K562 (cell line): ENCODE measurements at regions not wholly inside any gene's neighbourhood (a gene's known extent, or its start where the extent isn't known, plus 50 kb on each side); places are given as distances from the start of the nearest gene placed in this dataset.

ENCODE experiments used
- ATAC-seq: fragments of 200-7000 bp; cut with Tn5 transposase; 3 replicates; pipeline ENCODE4 v1.9.1; 2020; ENCODE audit warnings: moderate library complexity
- BruUV-seq: library from RNA; stranded (reverse); fragments of 400-500 nt; replicated peaks from 2 replicates; lab custom pipeline; 2021; lab: Mats Ljungman, UMichigan
- CTCF ChIA-PET: fragments of 300-600 bp; formaldehyde crosslinking; extraction: SDS; loops from one replicate; lab custom pipeline; 2021; ENCODE audit warnings: low intra/inter-chr PET ratio; lab: Yijun Ruan, JAX
- POLR2A ChIA-PET: fragments of 300-600, 350-650 bp; sonication (Branson Sonifier 250); formaldehyde crosslinking; extraction: SDS; loops from one replicate; lab custom pipeline; 2021; ENCODE audit warnings: antibody characterized with exemption, inconsistent platforms; lab: Yijun Ruan, JAX
- DNase-seq, 4 experiments: peaks; one replicate each; pipeline versions ENCODE4 v3.0.0 to v3.0.0-alpha.2; 2011 to 2018; ENCODE audit warnings: low spot score in 3 of 4, mixed read lengths in 3 of 4; ENCODE audit errors: extremely low read depth in 1 of 4
- FAIRE-seq: peaks from 2 replicates; lab custom pipeline; 2011; peaks lifted over from hg19 to GRCh38; lab: Jason Lieb, UNC
- H2AFZ ChIP-seq: 2 replicates; pipeline ENCODE4 v1.6.0; 2011; ENCODE audit warnings: low read depth, low read length, control low read depth, inconsistent platforms
- H3K27ac ChIP-seq: fragments of 200-600 bp; 3 replicates; pipeline ENCODE4 v1.8.0; 2011; ENCODE audit warnings: low read depth, mild to moderate bottlenecking, control low read depth, inconsistent platforms, low read length, moderate library complexity, mixed read lengths; ENCODE audit errors: extremely low read depth
- H3K27me3 ChIP-seq, 2 experiments: fragments of 300-600 bp in 1 of 2; 2 replicates in 1 of 2; 3 replicates in 1 of 2; pipeline versions ENCODE4 v1.6.0 to v1.8.0; 2011; ENCODE audit warnings: inconsistent platforms in 2 of 2, low read length in 2 of 2, mild to moderate bottlenecking in 1 of 2, mixed read lengths in 1 of 2, moderate library complexity in 1 of 2; ENCODE audit not compliant: control insufficient read depth in 2 of 2, insufficient read depth in 2 of 2
- H3K36me3 ChIP-seq: fragments of 300-600 bp; 3 replicates; pipeline ENCODE4 v1.8.0; 2011; ENCODE audit warnings: mild to moderate bottlenecking, low read length, inconsistent platforms; ENCODE audit not compliant: control insufficient read depth, insufficient read depth
- H3K4me1 ChIP-seq, 2 experiments: fragments of 200-600 bp in 1 of 2; replicated peaks in 1 of 2; 2 replicates in 1 of 2; 3 replicates in 1 of 2; pipeline versions ENCODE4 v1.5.1 to v1.8.0; 2011; ENCODE audit warnings: inconsistent platforms in 2 of 2, low read length in 2 of 2, mild to moderate bottlenecking in 1 of 2, mixed read lengths in 1 of 2, moderate library complexity in 1 of 2; ENCODE audit not compliant: control insufficient read depth in 2 of 2, insufficient read depth in 2 of 2
- H3K4me2 ChIP-seq: 2 replicates; pipeline ENCODE4 v1.6.1; 2011; ENCODE audit warnings: low read length, control low read depth, inconsistent platforms, mixed read lengths; ENCODE audit not compliant: insufficient read depth
- H3K4me3 ChIP-seq: fragments of 200-600 bp; sonication (generic), shearing (Covaris generic); 2 replicates; pipeline ENCODE4 v1.5.1; 2016; ENCODE audit warnings: control low read depth, inconsistent platforms
- H3K79me2 ChIP-seq: fragments of 200-600 bp; 3 replicates; pipeline ENCODE4 v1.8.0; 2011; ENCODE audit warnings: low read length, inconsistent platforms; ENCODE audit not compliant: control insufficient read depth, insufficient read depth
- H3K9ac ChIP-seq, 2 experiments: 2 replicates each; pipeline versions ENCODE4 v1.6.0 to v1.6.1; 2011; ENCODE audit warnings: low read depth in 2 of 2, low read length in 2 of 2, control low read depth in 1 of 2, inconsistent platforms in 1 of 2, mild to moderate bottlenecking in 1 of 2, mixed read lengths in 1 of 2; ENCODE audit not compliant: insufficient read depth in 1 of 2
- H3K9me1 ChIP-seq: one replicate; pipeline ENCODE4 v1.6.0; 2011; ENCODE audit warnings: inconsistent platforms, mild to moderate bottlenecking, low read length, moderate library complexity; ENCODE audit not compliant: control insufficient read depth, insufficient read depth
- H3K9me3 ChIP-seq: replicated peaks from 2 replicates; pipeline ENCODE4 v1.5.1; 2011; ENCODE audit warnings: low read depth, low read length, inconsistent platforms; ENCODE audit not compliant: control insufficient read depth, insufficient read depth
- H4K20me1 ChIP-seq: replicated peaks from 2 replicates; pipeline ENCODE4 v1.6.1; 2011; ENCODE audit warnings: low read length, inconsistent platforms, mixed read lengths; ENCODE audit not compliant: control insufficient read depth, insufficient read depth
- FIP1L1 ChIP-seq: fragments of 200-400 bp; formaldehyde crosslinking; IDR thresholded peaks from 2 replicates; pipeline ENCODE4 v1.6.1; 2018; ENCODE audit warnings: mild to moderate bottlenecking, low read depth, low read length; ENCODE audit not compliant: poor library complexity, severe bottlenecking
- HDAC8 ChIP-seq: fragments of 450-650 bp; IDR thresholded peaks from 2 replicates; pipeline ENCODE4 v1.6.1; 2016; ENCODE audit warnings: mild to moderate bottlenecking, missing genetic modification characterization, moderate library complexity, missing compliant biosample characterization
- LCOR ChIP-seq: sonication (generic); formaldehyde crosslinking; IDR thresholded peaks from 2 replicates; pipeline ENCODE4 v1.8.0; 2022; ENCODE audit warnings: mild to moderate bottlenecking, missing genetic modification reagents
- NCOA4 ChIP-seq: fragments of 450-650 bp; IDR thresholded peaks from 2 replicates; pipeline ENCODE4 v1.6.1; 2018; ENCODE audit warnings: mild to moderate bottlenecking; ENCODE audit not compliant: partially characterized antibody
- WGBS: fragments of 100-300 bp; shearing (Covaris generic); methylation state at CpG from one replicate; pipeline ENCODE4 v1.1.6; 2016; ENCODE audit warnings: low coverage, mixed read lengths; ENCODE audit not compliant: insufficient coverage; ENCODE audit errors: missing lambda C conversion rate; 5-methylcytosine and 5-hydroxymethylcytosine counted together
- in situ Hi-C: fragments of 300-500 bp; cut with MboI; formaldehyde crosslinking; loops from 4 replicates; pipeline ENCODE4 v1.15.0; 2018; ENCODE audit warnings: inconsistent platforms, mixed read lengths
- intact Hi-C: fragments of 100-400 bp; cut with micrococcal nuclease; formaldehyde crosslinking; loops from 2 replicates; pipeline ENCODE4 v1.14.2; 2022
- TF ChIP-seq, protein P1 (sequence below), 2 experiments: fragments of 450-650 bp in 1 of 2; sonication (generic) in 1 of 2; formaldehyde crosslinking in 1 of 2; IDR thresholded peaks; 2 replicates each; pipeline versions ENCODE4 v1.7.1 to v1.9.0; 2016 to 2022; ENCODE audit warnings: inconsistent platforms in 1 of 2, mild to moderate bottlenecking in 1 of 2, missing genetic modification reagents in 1 of 2
- TF ChIP-seq, protein P2 (sequence below): fragments of 250-450 bp; sonication (Bioruptor Pico); IDR thresholded peaks from 2 replicates; pipeline ENCODE4 v1.8.0; 2021; ENCODE audit warnings: moderate library complexity, mild to moderate bottlenecking, inconsistent platforms

DNA sequence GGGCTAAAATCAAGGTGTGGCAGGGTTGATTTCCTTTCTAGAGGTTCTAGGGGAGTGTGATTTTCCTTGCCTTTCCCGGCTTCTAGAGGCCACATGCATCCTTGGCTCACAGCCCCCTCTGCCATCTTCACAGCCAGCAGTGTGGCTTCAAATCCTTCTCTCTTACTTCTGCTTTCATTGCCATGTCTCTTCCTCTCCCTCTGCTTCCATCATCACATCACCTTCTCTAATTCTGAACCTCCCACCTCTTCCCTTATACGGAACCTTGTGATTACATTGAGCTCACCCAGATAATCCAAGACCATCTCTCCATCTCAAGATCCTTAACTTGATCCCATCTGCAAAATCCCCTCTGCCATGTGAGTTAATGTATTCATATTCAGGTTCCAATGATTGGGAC lies 56.2 kb upstream of the RMDN2 start:
- CTCF ChIA-PET, result no interaction called here

More for the DNA sequence above, 56.2 kb upstream of the RMDN2 start:
- in situ Hi-C loops (no loop called here), intact Hi-C loops (no loop called here)
- no peaks in the 10 kb centered on the region for H3K36me3 ChIP-seq
- WGBS, result 4% methylated on average over 2 of the region's 2 CpGs
- DNase-seq (no peak), ATAC-seq (no peak), FAIRE-seq (no peak)
- H3K9ac ChIP-seq, result no peak overlapping the region
- H3K79me2 ChIP-seq, result no peaks in the 10 kb centered on the region
- H3K9me1 ChIP-seq, result no peaks in the 10 kb centered on the region
- no TSS peak for BruUV-seq
- POLR2A ChIA-PET, result no interaction called here
- no peak overlapping the region for H3K4me3 ChIP-seq
- no peaks in the 10 kb centered on the region; the same call in 1 of the 2 replicates for H4K20me1 ChIP-seq
- no peak overlapping the region for H2AFZ ChIP-seq
- H3K4me2 ChIP-seq, result no peak overlapping the region
- H3K27ac ChIP-seq, result no peak overlapping the region
- no peaks in the 10 kb centered on the region for H3K9me3 ChIP-seq
- TF ChIP-seq LCOR (CRISPR knock-in tag) (no peak), FIP1L1 (no peak), HDAC8 (no peak), NCOA4 (no peak)
- TF ChIP-seq, protein P1, sequence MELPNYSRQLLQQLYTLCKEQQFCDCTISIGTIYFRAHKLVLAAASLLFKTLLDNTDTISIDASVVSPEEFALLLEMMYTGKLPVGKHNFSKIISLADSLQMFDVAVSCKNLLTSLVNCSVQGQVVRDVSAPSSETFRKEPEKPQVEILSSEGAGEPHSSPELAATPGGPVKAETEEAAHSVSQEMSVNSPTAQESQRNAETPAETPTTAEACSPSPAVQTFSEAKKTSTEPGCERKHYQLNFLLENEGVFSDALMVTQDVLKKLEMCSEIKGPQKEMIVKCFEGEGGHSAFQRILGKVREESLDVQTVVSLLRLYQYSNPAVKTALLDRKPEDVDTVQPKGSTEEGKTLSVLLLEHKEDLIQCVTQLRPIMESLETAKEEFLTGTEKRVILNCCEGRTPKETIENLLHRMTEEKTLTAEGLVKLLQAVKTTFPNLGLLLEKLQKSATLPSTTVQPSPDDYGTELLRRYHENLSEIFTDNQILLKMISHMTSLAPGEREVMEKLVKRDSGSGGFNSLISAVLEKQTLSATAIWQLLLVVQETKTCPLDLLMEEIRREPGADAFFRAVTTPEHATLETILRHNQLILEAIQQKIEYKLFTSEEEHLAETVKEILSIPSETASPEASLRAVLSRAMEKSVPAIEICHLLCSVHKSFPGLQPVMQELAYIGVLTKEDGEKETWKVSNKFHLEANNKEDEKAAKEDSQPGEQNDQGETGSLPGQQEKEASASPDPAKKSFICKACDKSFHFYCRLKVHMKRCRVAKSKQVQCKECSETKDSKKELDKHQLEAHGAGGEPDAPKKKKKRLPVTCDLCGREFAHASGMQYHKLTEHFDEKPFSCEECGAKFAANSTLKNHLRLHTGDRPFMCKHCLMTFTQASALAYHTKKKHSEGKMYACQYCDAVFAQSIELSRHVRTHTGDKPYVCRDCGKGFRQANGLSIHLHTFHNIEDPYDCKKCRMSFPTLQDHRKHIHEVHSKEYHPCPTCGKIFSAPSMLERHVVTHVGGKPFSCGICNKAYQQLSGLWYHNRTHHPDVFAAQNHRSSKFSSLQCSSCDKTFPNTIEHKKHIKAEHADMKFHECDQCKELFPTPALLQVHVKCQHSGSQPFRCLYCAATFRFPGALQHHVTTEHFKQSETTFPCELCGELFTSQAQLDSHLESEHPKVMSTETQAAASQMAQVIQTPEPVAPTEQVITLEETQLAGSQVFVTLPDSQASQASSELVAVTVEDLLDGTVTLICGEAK (IDR thresholded peaks at IDR 0.05), result no peak
- TF ChIP-seq, protein P1 (CRISPR knock-in tag; IDR thresholded peaks at IDR 0.05), result no peak
- TF ChIP-seq, protein P2, sequence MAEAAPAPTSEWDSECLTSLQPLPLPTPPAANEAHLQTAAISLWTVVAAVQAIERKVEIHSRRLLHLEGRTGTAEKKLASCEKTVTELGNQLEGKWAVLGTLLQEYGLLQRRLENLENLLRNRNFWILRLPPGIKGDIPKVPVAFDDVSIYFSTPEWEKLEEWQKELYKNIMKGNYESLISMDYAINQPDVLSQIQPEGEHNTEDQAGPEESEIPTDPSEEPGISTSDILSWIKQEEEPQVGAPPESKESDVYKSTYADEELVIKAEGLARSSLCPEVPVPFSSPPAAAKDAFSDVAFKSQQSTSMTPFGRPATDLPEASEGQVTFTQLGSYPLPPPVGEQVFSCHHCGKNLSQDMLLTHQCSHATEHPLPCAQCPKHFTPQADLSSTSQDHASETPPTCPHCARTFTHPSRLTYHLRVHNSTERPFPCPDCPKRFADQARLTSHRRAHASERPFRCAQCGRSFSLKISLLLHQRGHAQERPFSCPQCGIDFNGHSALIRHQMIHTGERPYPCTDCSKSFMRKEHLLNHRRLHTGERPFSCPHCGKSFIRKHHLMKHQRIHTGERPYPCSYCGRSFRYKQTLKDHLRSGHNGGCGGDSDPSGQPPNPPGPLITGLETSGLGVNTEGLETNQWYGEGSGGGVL (CRISPR knock-in tag), result no peak
- H3K27me3 ChIP-seq, result peaks cover 10 to 25% of the 10 kb centered on the region in 2 experiments
- no peaks in the 10 kb centered on the region; a peak in 1 of 5 replicates for H3K4me1 ChIP-seq
